ENCODE measurements at regions not wholly inside any gene's neighbourhood (a gene's known extent, or its start where the extent isn't known, plus 50 kb on each side); places are given as distances from the start of the nearest gene placed in this dataset.
"Not testable (repeated sequence)": the region's sequence is repeated elsewhere in the genome, so short reads cannot be mapped to it uniquely, and the experiment has no call there.

GRCh38 chr5:72705178-72705577 is 111.3 kb upstream of the TNPO1 start:
- no peak for DNase-seq (ENCODE audit: low read depth)
- TF ChIP-seq CTCF (conservative IDR thresholded peaks at IDR 0.05; ENCODE audit: control insufficient read depth, insufficient read depth, low read depth, low read length): no peak
- H3K4me3 ChIP-seq (ENCODE audit: control insufficient read depth, low read depth, low read length): no peak overlapping the region

GRCh38 chr5:72703876-72704275 is 112.6 kb upstream of the TNPO1 start:
- no peak overlapping the region for H3K4me3 ChIP-seq (ENCODE audit: control insufficient read depth, low read depth, low read length)
- no peak for DNase-seq (ENCODE audit: low read depth)
- TF ChIP-seq CTCF (conservative IDR thresholded peaks at IDR 0.05; ENCODE audit: control insufficient read depth, insufficient read depth, low read depth, low read length): no peak

DNA sequence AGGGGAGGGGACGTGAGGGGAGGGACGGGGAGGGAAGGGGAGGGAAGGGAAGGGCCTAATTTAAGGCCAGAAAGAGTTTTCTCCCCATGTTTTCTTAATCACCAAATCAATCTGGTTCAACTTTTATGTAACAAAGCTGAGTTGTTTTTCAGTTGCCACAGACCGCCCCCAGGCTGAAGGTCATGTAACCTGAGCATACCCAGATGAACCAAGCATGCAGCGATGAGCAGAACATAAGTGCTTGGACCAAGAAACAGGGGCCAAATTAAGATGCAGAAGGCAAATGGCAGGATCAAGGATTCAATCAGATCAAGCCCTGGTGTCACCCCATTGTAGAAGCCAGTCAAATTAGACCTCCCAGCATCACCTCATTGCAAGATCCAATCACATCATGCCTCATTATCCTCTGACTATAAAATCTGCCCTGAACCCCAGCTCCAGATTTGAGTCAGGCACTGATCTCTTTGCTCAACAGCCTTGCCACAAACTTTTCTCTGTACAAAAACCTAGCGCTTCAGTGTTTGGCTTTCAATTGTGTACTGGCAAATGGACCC is 113.5 kb upstream of the TNPO1 start:
- no peak overlapping the region for H3K4me3 ChIP-seq (ENCODE audit: control insufficient read depth, low read depth, low read length)
- no peak for TF ChIP-seq CTCF (conservative IDR thresholded peaks at IDR 0.05; ENCODE audit: control insufficient read depth, insufficient read depth, low read depth, low read length)
- DNase-seq (ENCODE audit: low read depth): peak; percentile 11

DNA sequence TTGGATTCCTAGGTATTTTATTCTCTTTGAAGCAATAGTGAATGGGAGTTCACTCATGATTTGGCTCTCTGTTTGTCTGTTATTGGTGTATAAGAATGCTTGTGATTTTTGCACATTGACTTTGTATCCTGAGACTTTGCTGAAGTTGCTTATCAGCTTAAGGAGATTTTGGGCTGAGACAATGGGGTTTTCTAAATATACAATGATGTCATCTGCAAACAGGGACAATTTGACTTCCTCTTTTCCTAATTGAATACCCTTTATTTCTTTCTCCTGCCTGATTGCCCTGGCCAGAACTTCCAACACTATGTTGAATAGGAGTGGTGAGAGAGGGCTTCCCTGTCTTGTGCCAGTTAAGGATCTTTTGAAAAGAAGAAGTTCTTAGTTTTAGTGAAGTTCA is 114.4 kb upstream of the TNPO1 start:
- H3K4me3 ChIP-seq (ENCODE audit: control insufficient read depth, low read depth, low read length): not testable (repeated sequence)

GRCh38 chr5:72698481-72698880 is 118.0 kb upstream of the TNPO1 start:
- DNase-seq (ENCODE audit: low read depth): no peak
- no peak overlapping the region for H3K4me3 ChIP-seq (ENCODE audit: control insufficient read depth, low read depth, low read length)
- TF ChIP-seq CTCF (conservative IDR thresholded peaks at IDR 0.05; ENCODE audit: control insufficient read depth, insufficient read depth, low read depth, low read length): no peak

More for the DNA sequence above, 114.4 kb upstream of the TNPO1 start:
- not testable (repeated sequence) for DNase-seq (ENCODE audit: low read depth)

GRCh38 chr5:72697622-72698021 is 118.8 kb upstream of the TNPO1 start:
- DNase-seq (ENCODE audit: low read depth): no peak
- no peak for TF ChIP-seq CTCF (conservative IDR thresholded peaks at IDR 0.05; ENCODE audit: control insufficient read depth, insufficient read depth, low read depth, low read length)
- H3K4me3 ChIP-seq (ENCODE audit: control insufficient read depth, low read depth, low read length): no peak overlapping the region

GRCh38 chr5:72695659-72696058 is 120.8 kb upstream of the TNPO1 start:
- DNase-seq (ENCODE audit: low read depth): no peak
- TF ChIP-seq CTCF (conservative IDR thresholded peaks at IDR 0.05; ENCODE audit: control insufficient read depth, insufficient read depth, low read depth, low read length): no peak
- no peak overlapping the region for H3K4me3 ChIP-seq (ENCODE audit: control insufficient read depth, low read depth, low read length)
